MM.1S (cell line): ENCODE measurements at regions not wholly inside any gene's neighbourhood (a gene's known extent, or its start where the extent isn't known, plus 50 kb on each side); places are given as distances from the start of the nearest gene placed in this dataset.
"Not testable (repeated sequence)": the region's sequence is repeated elsewhere in the genome, so short reads cannot be mapped to it uniquely, and the experiment has no call there.

ENCODE experiments used
- DNase-seq: peaks from one replicate; pipeline ENCODE4 v3.0.0-alpha.2; 2015
- H2AFZ ChIP-seq: fragments of 300-600 bp; sonication (generic); 2 replicates; pipeline ENCODE4 v1.6.0; 2016; ENCODE audit warnings: antibody characterized with exemption, low read length
- H3F3A ChIP-seq: fragments of 300-600 bp; sonication (generic); 2 replicates; pipeline ENCODE4 v1.6.1; 2016; ENCODE audit warnings: mild to moderate bottlenecking, antibody characterized with exemption, low read length, moderate library complexity, mixed read lengths; ENCODE audit not compliant: insufficient read depth
- H3K27ac ChIP-seq: fragments of 300-600 bp; sonication (generic); 2 replicates; pipeline ENCODE4 v1.5.1; 2016; ENCODE audit warnings: mild to moderate bottlenecking, low read length
- H3K27me3 ChIP-seq: fragments of 300-600 bp; sonication (generic); replicated peaks from 2 replicates; pipeline ENCODE4 v1.6.0; 2016; ENCODE audit warnings: low read length; ENCODE audit not compliant: insufficient read depth
- H3K36me3 ChIP-seq: fragments of 300-600 bp; sonication (generic); replicated peaks from 2 replicates; pipeline ENCODE4 v1.6.1; 2016; ENCODE audit warnings: mild to moderate bottlenecking, low read length, mixed read lengths; ENCODE audit not compliant: insufficient read depth
- H3K4me1 ChIP-seq: fragments of 300-600 bp; sonication (generic); 2 replicates; pipeline ENCODE4 v1.6.1; 2016; ENCODE audit warnings: low read length, mixed read lengths
- H3K4me2 ChIP-seq: fragments of 300-600 bp; sonication (generic); 2 replicates; pipeline ENCODE4 v1.6.0; 2016; ENCODE audit warnings: low read depth, low read length
- H3K4me3 ChIP-seq: fragments of 300-600 bp; sonication (generic); 2 replicates; pipeline ENCODE4 v1.5.1; 2016; ENCODE audit warnings: low read length, mixed read lengths
- H3K79me2 ChIP-seq: fragments of 300-600 bp; sonication (generic); 2 replicates; pipeline ENCODE4 v1.6.1; 2016; ENCODE audit warnings: mixed run types, low read length, mixed read lengths
- H3K9ac ChIP-seq: fragments of 300-600 bp; sonication (generic); 2 replicates; pipeline ENCODE4 v1.6.1; 2016; ENCODE audit warnings: low read length, mixed read lengths
- H3K9me2 ChIP-seq: fragments of 300-600 bp; sonication (generic); replicated peaks from 2 replicates; pipeline ENCODE4 v1.6.1; 2016; ENCODE audit warnings: mild to moderate bottlenecking, low read length, mixed read lengths; ENCODE audit not compliant: insufficient read depth
- H3K9me3 ChIP-seq: fragments of 300-600 bp; sonication (generic); replicated peaks from 2 replicates; pipeline ENCODE4 v1.6.1; 2016; ENCODE audit warnings: mild to moderate bottlenecking, low read length, mixed read lengths; ENCODE audit not compliant: insufficient read depth
- H4K20me1 ChIP-seq: fragments of 300-600 bp; sonication (generic); 2 replicates; pipeline ENCODE4 v1.6.1; 2016; ENCODE audit warnings: mild to moderate bottlenecking, low read length, moderate library complexity, mixed read lengths; ENCODE audit not compliant: insufficient read depth
- EZH2 ChIP-seq: fragments of 300-600 bp; sonication (generic); optimal IDR thresholded peaks from 2 replicates; pipeline ENCODE3; 2017; ENCODE audit warnings: low read depth, mild to moderate bottlenecking, antibody characterized with exemption, low read length, mixed read lengths
- EZH2phosphoT487 ChIP-seq: fragments of 300-600 bp; sonication (generic); IDR thresholded peaks from 2 replicates; pipeline ENCODE4 v1.6.1; 2018; ENCODE audit warnings: antibody characterized with exemption, low read length
- TF ChIP-seq, protein P1 (sequence below): fragments of 300-600 bp; sonication (generic); IDR thresholded peaks from 2 replicates; pipeline ENCODE4 v1.5.1; 2016; ENCODE audit warnings: antibody characterized with exemption, low read length, mixed read lengths

DNA sequence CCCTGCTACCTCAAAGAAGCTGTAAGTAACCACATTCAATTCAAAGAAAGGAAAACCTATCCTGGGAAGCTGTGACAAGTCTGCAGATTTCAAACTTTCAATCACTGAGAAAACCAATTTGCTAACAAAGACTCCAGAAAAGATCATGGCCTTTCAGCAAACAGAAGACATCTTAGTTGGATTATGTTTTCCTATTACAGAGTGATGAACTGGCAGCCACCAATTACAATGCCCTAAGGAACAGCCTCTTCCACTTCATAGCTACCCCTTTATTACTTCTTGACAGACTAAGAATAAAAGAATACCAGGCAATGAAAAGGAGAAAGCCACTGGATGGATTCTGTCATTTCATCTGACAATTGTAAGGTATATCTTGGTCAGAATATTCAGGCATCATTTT lies 128.2 kb upstream of the RASEF start:
- no peak overlapping the region for H3K27ac ChIP-seq
- no peaks in the 10 kb centered on the region for H3K79me2 ChIP-seq
- H3K27me3 ChIP-seq: no peaks in the 10 kb centered on the region
- no peaks in the 10 kb centered on the region for H3K36me3 ChIP-seq
- H3K4me1 ChIP-seq: no peaks in the 10 kb centered on the region
- H3K9me2 ChIP-seq: no peaks in the 10 kb centered on the region
- H3K9ac ChIP-seq: no peak overlapping the region
- TF ChIP-seq, protein P1, sequence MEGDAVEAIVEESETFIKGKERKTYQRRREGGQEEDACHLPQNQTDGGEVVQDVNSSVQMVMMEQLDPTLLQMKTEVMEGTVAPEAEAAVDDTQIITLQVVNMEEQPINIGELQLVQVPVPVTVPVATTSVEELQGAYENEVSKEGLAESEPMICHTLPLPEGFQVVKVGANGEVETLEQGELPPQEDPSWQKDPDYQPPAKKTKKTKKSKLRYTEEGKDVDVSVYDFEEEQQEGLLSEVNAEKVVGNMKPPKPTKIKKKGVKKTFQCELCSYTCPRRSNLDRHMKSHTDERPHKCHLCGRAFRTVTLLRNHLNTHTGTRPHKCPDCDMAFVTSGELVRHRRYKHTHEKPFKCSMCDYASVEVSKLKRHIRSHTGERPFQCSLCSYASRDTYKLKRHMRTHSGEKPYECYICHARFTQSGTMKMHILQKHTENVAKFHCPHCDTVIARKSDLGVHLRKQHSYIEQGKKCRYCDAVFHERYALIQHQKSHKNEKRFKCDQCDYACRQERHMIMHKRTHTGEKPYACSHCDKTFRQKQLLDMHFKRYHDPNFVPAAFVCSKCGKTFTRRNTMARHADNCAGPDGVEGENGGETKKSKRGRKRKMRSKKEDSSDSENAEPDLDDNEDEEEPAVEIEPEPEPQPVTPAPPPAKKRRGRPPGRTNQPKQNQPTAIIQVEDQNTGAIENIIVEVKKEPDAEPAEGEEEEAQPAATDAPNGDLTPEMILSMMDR: no peak
- TF ChIP-seq EZH2phosphoT487 (no peak), EZH2 (no peak)
- H3K9me3 ChIP-seq: no peaks in the 10 kb centered on the region
- H3K4me3 ChIP-seq: no peak overlapping the region
- no peak overlapping the region for H2AFZ ChIP-seq
- no peak overlapping the region for H3K4me2 ChIP-seq
- no peak for DNase-seq
- H3F3A ChIP-seq: no peaks in the 10 kb centered on the region
- no peaks in the 10 kb centered on the region for H4K20me1 ChIP-seq

DNA sequence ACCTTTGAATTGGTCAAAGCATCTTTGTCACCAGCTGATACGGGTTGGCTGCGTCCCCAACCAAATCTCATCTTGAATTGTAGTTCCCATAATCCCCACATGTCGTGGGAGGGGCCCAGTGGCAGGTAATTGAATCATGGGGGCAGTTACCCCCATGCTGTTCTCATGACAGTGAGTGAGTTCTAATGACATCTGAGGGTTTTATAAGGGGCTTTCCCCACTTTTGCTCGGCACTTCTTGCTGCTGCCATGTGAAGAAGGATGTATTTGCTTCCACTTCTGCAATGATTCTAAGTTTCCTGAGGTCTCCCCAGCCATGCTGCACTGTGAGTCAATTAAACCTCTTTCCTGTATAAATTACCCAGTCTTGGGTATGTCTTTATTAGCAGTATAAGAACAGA lies 126.1 kb upstream of the RASEF start:
- H3K79me2 ChIP-seq, H3K4me3 ChIP-seq, H3K27me3 ChIP-seq, DNase-seq, H3K4me2 ChIP-seq, H3K27ac ChIP-seq, H3K36me3 ChIP-seq, H4K20me1 ChIP-seq, H3K4me1 ChIP-seq, H2AFZ ChIP-seq, H3F3A ChIP-seq, H3K9me3 ChIP-seq, H3K9me2 ChIP-seq, H3K9ac ChIP-seq: not testable (repeated sequence)

DNA sequence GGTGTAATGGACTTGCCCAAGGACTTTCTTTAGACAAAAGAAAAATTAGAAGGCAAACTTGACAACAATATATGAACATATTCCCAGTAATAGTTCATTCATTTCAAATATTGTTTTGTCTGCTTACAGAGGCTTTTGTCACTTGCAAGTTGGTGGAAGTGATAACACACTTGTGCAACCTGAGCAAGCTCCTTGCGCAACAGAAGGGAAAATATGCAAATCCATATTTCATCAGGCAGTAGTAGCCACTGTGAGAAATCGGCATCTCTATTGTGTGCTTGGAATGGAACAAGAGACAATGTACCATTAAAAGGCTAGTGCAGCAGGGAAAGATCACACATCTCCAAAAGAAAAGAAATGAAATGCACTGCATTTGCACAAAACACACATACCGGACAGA lies 125.3 kb upstream of the RASEF start:
- Histone ChIP-seq H3K36me3 (no peaks in the 10 kb centered on the region), H3K79me2 (no peaks in the 10 kb centered on the region), H3K4me3 (no peak overlapping the region), H3K9me3 (no peaks in the 10 kb centered on the region), H3K4me2 (no peak overlapping the region), H3K9ac (no peak overlapping the region), H3K27me3 (no peaks in the 10 kb centered on the region), H3K4me1 (no peaks in the 10 kb centered on the region), H3K9me2 (no peaks in the 10 kb centered on the region), H4K20me1 (no peaks in the 10 kb centered on the region), H3K27ac (no peak overlapping the region), H3F3A (no peaks in the 10 kb centered on the region), H2AFZ (no peak overlapping the region)
- TF ChIP-seq EZH2phosphoT487 (no peak), EZH2 (no peak)
- TF ChIP-seq, protein P1: no peak
- DNase-seq: no peak

DNA sequence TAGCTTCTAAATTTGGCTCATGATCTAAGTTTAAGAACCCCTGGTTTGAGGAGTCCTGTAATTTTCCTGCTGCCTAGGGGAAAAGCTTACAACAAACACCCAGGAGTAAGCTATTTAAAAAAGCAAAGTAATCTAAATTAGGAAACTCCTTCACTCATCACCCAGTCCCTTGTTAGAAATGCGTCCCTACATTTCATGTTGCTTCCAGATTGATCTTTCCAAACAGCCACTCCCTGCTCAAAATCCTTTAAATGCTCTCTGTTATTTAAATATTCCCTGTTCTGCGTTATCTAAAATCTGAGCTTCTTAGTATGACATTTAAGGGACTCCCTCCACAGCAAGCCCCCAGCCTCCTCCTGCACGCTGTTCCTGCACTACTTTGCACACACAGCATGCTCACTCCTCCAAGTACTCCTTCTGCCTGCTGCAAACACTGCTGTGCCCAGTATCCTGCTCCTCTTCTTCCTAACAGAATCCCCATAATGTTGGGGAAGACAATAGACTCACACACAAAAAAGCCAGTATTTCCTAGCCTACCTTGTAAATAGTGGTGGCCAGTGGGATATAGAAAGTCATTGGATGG lies 123.3 kb upstream of the RASEF start:
- no peak overlapping the region for H3K4me2 ChIP-seq
- no peak for DNase-seq
- H3K36me3 ChIP-seq: no peaks in the 10 kb centered on the region
- H3K9me3 ChIP-seq: no peaks in the 10 kb centered on the region
- no peaks in the 10 kb centered on the region for H3K4me1 ChIP-seq
- no peak overlapping the region for H3K4me3 ChIP-seq
- H3K9ac ChIP-seq: no peak overlapping the region
- no peaks in the 10 kb centered on the region for H3K79me2 ChIP-seq
- no peaks in the 10 kb centered on the region for H3K9me2 ChIP-seq
- no peak overlapping the region for H2AFZ ChIP-seq
- no peaks in the 10 kb centered on the region for H3K27me3 ChIP-seq
- TF ChIP-seq EZH2phosphoT487 (no peak), EZH2 (no peak)
- TF ChIP-seq, protein P1: no peak
- H3K27ac ChIP-seq: no peak overlapping the region
- H4K20me1 ChIP-seq: no peaks in the 10 kb centered on the region
- no peaks in the 10 kb centered on the region for H3F3A ChIP-seq
